Astrocyte (in vitro differentiated cells and primary cell): ENCODE measurements at regions not wholly inside any gene's neighbourhood (a gene's known extent, or its start where the extent isn't known, plus 50 kb on each side); places are given as distances from the start of the nearest gene placed in this dataset.

Source experiments
- CTCF ChIP-seq: IDR thresholded peaks from 2 replicates; pipeline ENCODE4 v1.5.1; 2011; ENCODE audit warnings: low read depth, mild to moderate bottlenecking, inconsistent platforms, low read length, moderate library complexity; ENCODE audit not compliant: insufficient read depth
- EZH2 ChIP-seq: IDR thresholded peaks from 2 replicates; pipeline ENCODE4 v1.6.1; 2012; ENCODE audit warnings: mild to moderate bottlenecking, low read length, inconsistent platforms; ENCODE audit not compliant: insufficient read depth

- TF ChIP-seq EZH2 (no peak), CTCF (no peak)
Observed at GRCh38 chr20:39269493-39270217, 307.5 kb downstream of the DHX35 start.
